Activated CD4-positive, alpha-beta T cell treated with anti-CD3 and anti-CD28 coated beads, Interleukin-10, Interleukin-2, amounts not matched to agents 100 ng/mL and 50 ng/mL, durations not matched to agents 16 hours and 8 hours (primary cell): ENCODE measurements at regions not wholly inside any gene's neighbourhood (a gene's known extent, or its start where the extent isn't known, plus 50 kb on each side); places are given as distances from the start of the nearest gene placed in this dataset.

ENCODE experiments used
- DNase-seq: peaks from one replicate; pipeline ENCODE4 v3.0.0-alpha.2; 2020

DNA sequence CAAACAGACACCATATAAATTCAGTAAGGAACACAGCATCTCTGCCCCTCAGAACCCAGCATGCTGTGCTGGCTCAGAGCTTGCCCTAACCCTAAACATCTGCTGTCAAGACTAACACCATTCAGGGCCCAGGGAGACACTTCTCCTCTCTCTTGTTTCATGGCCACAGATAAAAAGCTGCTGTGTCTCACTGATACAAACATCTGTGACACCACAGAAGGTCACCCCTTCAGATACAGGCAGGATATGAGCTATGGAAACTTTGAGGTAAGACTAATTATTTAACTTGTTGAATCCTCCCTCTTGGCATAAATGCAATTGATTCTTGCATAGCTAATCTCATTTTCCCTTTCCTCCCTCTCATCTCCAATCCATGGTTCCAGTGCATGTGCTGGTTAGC is 61.6 kb upstream of the GPR12 start:
- no peak for DNase-seq

GRCh38 chr13:26821672-26822071 is 61.1 kb upstream of the GPR12 start:
- DNase-seq: no peak

DNA sequence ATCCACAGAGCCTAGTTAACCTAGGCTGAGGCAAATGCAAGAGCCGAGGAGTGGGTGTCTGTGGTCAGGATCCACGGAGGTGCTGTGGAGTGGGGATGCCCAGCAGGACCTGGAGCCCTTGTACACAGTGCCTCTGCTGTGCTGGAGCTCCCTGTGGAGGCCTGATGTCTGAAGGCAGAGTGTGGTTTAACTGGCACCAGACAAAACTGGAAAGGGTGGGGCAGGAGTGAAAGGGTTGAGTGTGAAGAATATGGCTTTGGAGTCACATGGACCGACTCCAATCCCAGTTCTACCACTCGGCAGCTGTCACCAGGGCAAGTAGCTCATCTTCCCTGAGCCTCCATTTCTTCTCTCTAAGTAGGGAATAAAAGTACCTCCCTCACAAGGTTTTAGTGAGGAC is 60.3 kb upstream of the GPR12 start:
- DNase-seq: no peak

DNA sequence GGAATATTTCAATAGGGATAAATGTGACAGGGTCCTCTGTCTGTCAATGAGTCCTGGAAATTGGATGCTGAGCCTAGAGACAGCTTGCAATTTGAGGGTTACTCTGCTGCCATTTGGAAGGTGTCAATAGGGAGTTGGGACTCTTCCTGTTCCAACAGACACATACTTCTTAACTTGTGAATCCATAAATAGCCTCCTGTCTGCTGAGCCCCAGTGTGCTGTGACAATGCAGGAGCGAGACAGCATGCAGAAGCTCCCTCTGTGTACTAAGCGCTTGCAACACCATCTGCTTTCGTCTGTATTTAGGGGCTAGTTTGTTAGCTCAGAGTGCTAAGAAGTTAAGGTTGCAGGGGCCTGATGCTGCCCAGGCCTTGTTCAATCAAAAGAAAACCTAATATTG is 58.5 kb upstream of the GPR12 start:
- no peak for DNase-seq

- no peak for DNase-seq
These were observed 56.3 kb upstream of the GPR12 start for GRCh38 chr13:26816881-26817280.

DNA sequence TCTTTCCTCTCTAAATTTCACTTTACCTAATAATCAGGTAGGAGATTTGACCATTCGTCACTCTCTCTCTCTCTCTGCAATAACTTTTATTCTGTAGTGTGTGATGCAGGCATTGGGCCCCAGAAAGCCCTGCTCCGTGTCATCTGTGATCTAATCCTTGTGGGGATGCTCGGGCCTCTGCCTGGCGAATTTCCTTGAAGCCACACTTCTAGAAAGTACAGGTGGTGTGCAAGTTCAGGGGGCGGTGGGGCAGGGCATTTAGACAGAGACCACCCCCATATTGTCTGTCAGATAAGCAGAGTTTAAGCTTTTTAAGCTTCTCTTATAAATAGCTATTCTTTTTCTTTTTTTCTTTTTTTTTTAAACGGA is 53.4 kb upstream of the GPR12 start:
- no peak for DNase-seq

DNA sequence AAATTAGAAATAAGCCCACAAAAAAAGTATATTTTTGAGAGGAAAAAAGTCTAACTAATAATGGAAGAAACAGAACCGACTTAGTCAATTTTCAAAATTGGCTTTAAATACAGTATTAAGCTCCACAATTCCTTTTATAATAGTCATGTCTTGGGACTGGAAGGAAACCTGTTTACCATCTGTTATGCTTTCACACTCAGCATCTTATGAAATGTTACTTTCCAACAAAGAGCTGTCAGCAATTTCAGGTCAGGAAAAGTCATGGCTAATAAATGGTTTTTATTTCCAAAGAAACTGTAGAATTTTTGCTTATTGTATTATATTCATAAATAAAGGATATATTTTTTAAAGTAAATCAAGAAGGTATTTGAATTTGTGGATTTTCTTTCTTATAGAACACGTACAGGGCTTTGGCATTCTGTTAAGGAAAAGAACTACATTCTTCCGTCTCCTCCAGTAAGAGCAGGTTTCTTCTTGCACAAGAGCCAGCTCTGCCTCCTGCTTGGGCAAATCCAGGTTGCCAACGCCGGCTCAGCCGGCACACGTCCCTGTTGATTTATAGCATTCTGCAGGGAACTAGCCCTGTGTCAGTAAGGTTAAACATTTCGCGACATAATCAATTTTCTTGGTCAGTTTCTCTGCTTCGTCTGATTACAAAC is 52.9 kb upstream of the GPR12 start:
- DNase-seq: no peak

- no peak for DNase-seq
These were observed 51.0 kb upstream of the GPR12 start for GRCh38 chr13:26811581-26811980.
